ENCODE measurements at regions not wholly inside any gene's neighbourhood (a gene's known extent, or its start where the extent isn't known, plus 50 kb on each side); places are given as distances from the start of the nearest gene placed in this dataset.

- Histone ChIP-seq H3K9ac (ENCODE audit: low read depth, low read length) (no peak overlapping the region), H3K27me3 (ENCODE audit: insufficient read depth, low read length) (no peaks in the 10 kb centered on the region), H3K9me3 (ENCODE audit: insufficient read depth, low read depth, low read length) (no peaks in the 10 kb centered on the region; the same call in 1 of the 2 replicates), H3K27ac (ENCODE audit: low read depth, low read length) (no peak overlapping the region), H3K4me3 (ENCODE audit: low read length) (no peak overlapping the region), H3K36me3 (ENCODE audit: insufficient read depth, low read length) (no peaks in the 10 kb centered on the region), H3K4me1 (ENCODE audit: insufficient read depth, low read length) (0 out of 2 replicates have a peak, but pooled peaks cover 5% of the 10 kb centered on the region)
- WGBS, result 91% methylated on average over 4 of the region's 4 CpGs
Measured at GRCh38 chr2:128726911-128727310, 408.2 kb upstream of the HS6ST1 start.

- H3K4me3 ChIP-seq (ENCODE audit: low read length), result no peak overlapping the region
- H3K9ac ChIP-seq (ENCODE audit: low read depth, low read length), result no peak overlapping the region
- no peaks in the 10 kb centered on the region for H3K36me3 ChIP-seq (ENCODE audit: insufficient read depth, low read length)
- H3K27me3 ChIP-seq (ENCODE audit: insufficient read depth, low read length), result no peaks in the 10 kb centered on the region
- H3K4me1 ChIP-seq (ENCODE audit: insufficient read depth, low read length), result 0 out of 2 replicates have a peak, but pooled peaks cover 3% of the 10 kb centered on the region
- WGBS, result 89% methylated on average over 2 of the region's 2 CpGs
- no peak overlapping the region for H3K27ac ChIP-seq (ENCODE audit: low read depth, low read length)
- H3K9me3 ChIP-seq (ENCODE audit: insufficient read depth, low read depth, low read length), result no peaks in the 10 kb centered on the region; the same call in 1 of the 2 replicates
Measured at GRCh38 chr2:128727404-128727803, 408.7 kb upstream of the HS6ST1 start.

- Histone ChIP-seq H3K9me3 (ENCODE audit: insufficient read depth, low read depth, low read length) (no peaks in the 10 kb centered on the region; the same call in 1 of the 2 replicates), H3K9ac (ENCODE audit: low read depth, low read length) (no peak overlapping the region), H3K4me3 (ENCODE audit: low read length) (no peak overlapping the region), H3K27ac (ENCODE audit: low read depth, low read length) (no peak overlapping the region), H3K36me3 (ENCODE audit: insufficient read depth, low read length) (no peaks in the 10 kb centered on the region), H3K4me1 (ENCODE audit: insufficient read depth, low read length) (no peaks in the 10 kb centered on the region), H3K27me3 (ENCODE audit: insufficient read depth, low read length) (no peaks in the 10 kb centered on the region)
- 95% methylated on average over 2 of the region's 2 CpGs for WGBS
Measured at GRCh38 chr2:128727914-128728313, 409.2 kb upstream of the HS6ST1 start.

- Histone ChIP-seq H3K9ac (ENCODE audit: low read depth, low read length) (no peak overlapping the region), H3K4me3 (ENCODE audit: low read length) (no peak overlapping the region), H3K27me3 (ENCODE audit: insufficient read depth, low read length) (no peaks in the 10 kb centered on the region), H3K27ac (ENCODE audit: low read depth, low read length) (no peak overlapping the region), H3K36me3 (ENCODE audit: insufficient read depth, low read length) (no peaks in the 10 kb centered on the region), H3K4me1 (ENCODE audit: insufficient read depth, low read length) (no peaks in the 10 kb centered on the region), H3K9me3 (ENCODE audit: insufficient read depth, low read depth, low read length) (no peaks in the 10 kb centered on the region; the same call in 1 of the 2 replicates)
- WGBS, result 90% methylated on average over 1 of the region's 2 CpGs
Measured at GRCh38 chr2:128729051-128729450, 410.4 kb upstream of the HS6ST1 start.

GRCh38 chr2:128731994-128732650 lies 413.5 kb upstream of the HS6ST1 start:
- Histone ChIP-seq H3K4me3 (ENCODE audit: low read length) (no peak overlapping the region), H3K27ac (ENCODE audit: low read depth, low read length) (no peak overlapping the region), H3K9ac (ENCODE audit: low read depth, low read length) (no peak overlapping the region), H3K27me3 (ENCODE audit: insufficient read depth, low read length) (peaks cover 4% of the 10 kb centered on the region; the same call in 1 of the 2 replicates), H3K9me3 (ENCODE audit: insufficient read depth, low read depth, low read length) (no peaks in the 10 kb centered on the region; the same call in 1 of the 2 replicates), H3K4me1 (ENCODE audit: insufficient read depth, low read length) (no peaks in the 10 kb centered on the region), H3K36me3 (ENCODE audit: insufficient read depth, low read length) (no peaks in the 10 kb centered on the region)
- WGBS, result 96% methylated on average over 11 of the region's 11 CpGs

- Histone ChIP-seq H3K27ac (ENCODE audit: low read depth, low read length) (no peak overlapping the region), H3K9ac (ENCODE audit: low read depth, low read length) (no peak overlapping the region), H3K36me3 (ENCODE audit: insufficient read depth, low read length) (no peaks in the 10 kb centered on the region), H3K27me3 (ENCODE audit: insufficient read depth, low read length) (peaks cover 11% of the 10 kb centered on the region; the same call in 1 of the 2 replicates), H3K4me3 (ENCODE audit: low read length) (no peak overlapping the region), H3K4me1 (ENCODE audit: insufficient read depth, low read length) (no peaks in the 10 kb centered on the region), H3K9me3 (ENCODE audit: insufficient read depth, low read depth, low read length) (no peaks in the 10 kb centered on the region; the same call in 1 of the 2 replicates)
- 87% methylated on average over 4 of the region's 4 CpGs for WGBS
Measured at GRCh38 chr2:128732976-128733431, 414.3 kb upstream of the HS6ST1 start.

- H3K27me3 ChIP-seq (ENCODE audit: insufficient read depth, low read length), result peaks cover 11% of the 10 kb centered on the region; the same call in 1 of the 2 replicates
Measured at GRCh38 chr2:128733450-128733849, 414.8 kb upstream of the HS6ST1 start.

GRCh38 chr2:128734521-128735295 lies 416.0 kb upstream of the HS6ST1 start:
- H3K4me3 ChIP-seq (ENCODE audit: low read length), result no peak overlapping the region
- no peak overlapping the region for H3K27ac ChIP-seq (ENCODE audit: low read depth, low read length)
- no peak overlapping the region for H3K9ac ChIP-seq (ENCODE audit: low read depth, low read length)
- no peaks in the 10 kb centered on the region for H3K9me3 ChIP-seq (ENCODE audit: insufficient read depth, low read depth, low read length)
- H3K27me3 ChIP-seq (ENCODE audit: insufficient read depth, low read length), result peaks cover 11% of the 10 kb centered on the region; the same call in 1 of the 2 replicates
- 94% methylated on average over 37 of the region's 37 CpGs for WGBS
- no peaks in the 10 kb centered on the region for H3K4me1 ChIP-seq (ENCODE audit: insufficient read depth, low read length)
- no peaks in the 10 kb centered on the region for H3K36me3 ChIP-seq (ENCODE audit: insufficient read depth, low read length)

More at GRCh38 chr2:128733450-128733849, 414.8 kb upstream of the HS6ST1 start:
- Histone ChIP-seq H3K4me1 (ENCODE audit: insufficient read depth, low read length) (no peaks in the 10 kb centered on the region), H3K9me3 (ENCODE audit: insufficient read depth, low read depth, low read length) (no peaks in the 10 kb centered on the region; the same call in 1 of the 2 replicates), H3K36me3 (ENCODE audit: insufficient read depth, low read length) (no peaks in the 10 kb centered on the region), H3K27ac (ENCODE audit: low read depth, low read length) (no peak overlapping the region), H3K9ac (ENCODE audit: low read depth, low read length) (no peak overlapping the region), H3K4me3 (ENCODE audit: low read length) (no peak overlapping the region)
- WGBS, result 90% methylated on average over 5 of the region's 5 CpGs

- Histone ChIP-seq H3K9ac (ENCODE audit: low read depth, low read length) (no peak overlapping the region), H3K27ac (ENCODE audit: low read depth, low read length) (no peak overlapping the region)
- WGBS, result 94% methylated on average over 26 of the region's 26 CpGs
Measured at GRCh38 chr2:128735296-128735960, 416.8 kb upstream of the HS6ST1 start.

GRCh38 chr2:128736046-128736688 lies 417.5 kb upstream of the HS6ST1 start:
- Histone ChIP-seq H3K27ac (ENCODE audit: low read depth, low read length) (no peak overlapping the region), H3K9ac (ENCODE audit: low read depth, low read length) (no peak overlapping the region), H3K9me3 (ENCODE audit: insufficient read depth, low read depth, low read length) (no peaks in the 10 kb centered on the region), H3K4me3 (ENCODE audit: low read length) (no peak overlapping the region), H3K36me3 (ENCODE audit: insufficient read depth, low read length) (no peaks in the 10 kb centered on the region), H3K27me3 (ENCODE audit: insufficient read depth, low read length) (peaks cover 11% of the 10 kb centered on the region; the same call in 1 of the 2 replicates), H3K4me1 (ENCODE audit: insufficient read depth, low read length) (no peaks in the 10 kb centered on the region)
- 79% methylated on average over 16 of the region's 16 CpGs for WGBS

More at GRCh38 chr2:128735296-128735960, 416.8 kb upstream of the HS6ST1 start:
- Histone ChIP-seq H3K36me3 (ENCODE audit: insufficient read depth, low read length) (no peaks in the 10 kb centered on the region), H3K27me3 (ENCODE audit: insufficient read depth, low read length) (peaks cover 11% of the 10 kb centered on the region; the same call in 1 of the 2 replicates), H3K4me3 (ENCODE audit: low read length) (no peak overlapping the region), H3K4me1 (ENCODE audit: insufficient read depth, low read length) (no peaks in the 10 kb centered on the region), H3K9me3 (ENCODE audit: insufficient read depth, low read depth, low read length) (no peaks in the 10 kb centered on the region)
